CD8-positive, alpha-beta memory T cell (primary cell): ENCODE measurements at regions not wholly inside any gene's neighbourhood (a gene's known extent, or its start where the extent isn't known, plus 50 kb on each side); places are given as distances from the start of the nearest gene placed in this dataset.

Experiments
- CTCF ChIA-PET: fragments of 350-600 bp; sonication (Branson Sonifier 250); formaldehyde crosslinking; loops from one replicate; lab custom pipeline; 2021; ENCODE audit warnings: antibody characterized with exemption; lab: Charles Lee
- POLR2A ChIA-PET: fragments of 350-600 bp; sonication (Branson Sonifier 250); formaldehyde crosslinking; loops from one replicate; lab custom pipeline; 2021; ENCODE audit warnings: antibody characterized with exemption; lab: Charles Lee
- DNase-seq, 5 donors: peaks; one replicate each; pipeline versions ENCODE4 v3.0.0 to v3.0.0-alpha.2; 2020 to 2022; ENCODE audit warnings: mixed read lengths in 1 of 5
- H3K27ac ChIP-seq: one replicate; pipeline ENCODE4 v1.7.0; 2013; ENCODE audit warnings: low read depth, mild to moderate bottlenecking, low read length, moderate library complexity
- H3K27me3 ChIP-seq: 2 replicates; pipeline ENCODE4 v1.7.0; 2013; ENCODE audit warnings: low read length, mild to moderate bottlenecking; ENCODE audit not compliant: insufficient read depth, poor library complexity, severe bottlenecking
- H3K36me3 ChIP-seq: 2 replicates; pipeline ENCODE4 v1.7.0; 2013; ENCODE audit warnings: mild to moderate bottlenecking, low read length, moderate library complexity; ENCODE audit not compliant: insufficient read depth
- H3K4me1 ChIP-seq: 2 replicates; pipeline ENCODE4 v1.7.0; 2013; ENCODE audit warnings: mild to moderate bottlenecking, low read length, moderate library complexity; ENCODE audit not compliant: insufficient read depth
- H3K4me3 ChIP-seq: 2 replicates; pipeline ENCODE4 v1.7.0; 2013; ENCODE audit warnings: mild to moderate bottlenecking, low read length
- H3K9me3 ChIP-seq: 2 replicates; pipeline ENCODE4 v1.7.0; 2013; ENCODE audit warnings: mild to moderate bottlenecking, low read length
- H3K27ac Mint-ChIP-seq, 8 donors: one replicate each; pipeline ENCODE4 v1.8.0; 2020 to 2021; ENCODE audit warnings: mixed read lengths in 8 of 8, mild to moderate bottlenecking in 6 of 8, inconsistent platforms in 3 of 8, moderate library complexity in 3 of 8
- H3K27me3 Mint-ChIP-seq, 2 donors: one replicate each; pipeline ENCODE4 v1.8.0; 2020 to 2021; ENCODE audit warnings: mixed read lengths in 2 of 2, mild to moderate bottlenecking in 1 of 2, moderate library complexity in 1 of 2
- H3K36me3 Mint-ChIP-seq, 3 donors: one replicate each; pipeline ENCODE4 v1.8.0; 2020 to 2021; ENCODE audit warnings: mixed read lengths in 3 of 3, inconsistent platforms in 1 of 3, mild to moderate bottlenecking in 1 of 3
- H3K4me1 Mint-ChIP-seq, 3 donors: one replicate each; pipeline ENCODE4 v1.8.0; 2020 to 2021; ENCODE audit warnings: mixed read lengths in 3 of 3, inconsistent platforms in 1 of 3, mild to moderate bottlenecking in 1 of 3
- H3K4me3 Mint-ChIP-seq, 7 donors: one replicate each; pipeline ENCODE4 v1.8.0; 2020 to 2021; ENCODE audit warnings: mixed read lengths in 7 of 7, mild to moderate bottlenecking in 6 of 7, moderate library complexity in 4 of 7, inconsistent platforms in 2 of 7
- H3K9me3 Mint-ChIP-seq, 5 donors: one replicate each; pipeline ENCODE4 v1.8.0; 2020 to 2022; ENCODE audit warnings: mixed read lengths in 5 of 5, mild to moderate bottlenecking in 3 of 5, moderate library complexity in 2 of 5, inconsistent platforms in 1 of 5

DNA sequence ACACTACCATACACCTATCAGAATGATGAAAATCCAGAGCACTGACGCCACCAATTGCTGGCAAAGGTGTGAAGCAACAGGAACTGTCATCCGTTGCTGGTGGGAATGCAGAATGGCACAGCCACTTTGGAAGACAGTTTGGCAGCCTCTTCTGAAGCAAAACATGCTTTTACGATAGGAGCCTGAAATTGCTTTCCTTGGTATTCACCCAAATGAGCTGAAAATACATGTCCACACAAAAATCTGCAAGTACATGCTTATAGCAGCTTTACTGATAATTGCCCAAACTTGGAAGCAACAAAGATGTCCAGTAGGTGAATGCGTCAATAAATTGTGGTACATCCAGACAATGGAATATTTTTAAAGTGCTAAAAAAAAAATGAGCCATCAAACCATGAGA is 322.8 kb upstream of the FAT1 start:
- ChIA-PET POLR2A (no interaction called here), CTCF (no interaction called here)
- Histone ChIP-seq H3K9me3 (no peaks in the 10 kb centered on the region), H3K27me3 (no peaks in the 10 kb centered on the region), H3K4me1 (no peaks in the 10 kb centered on the region), H3K4me3 (no peak overlapping the region), H3K27ac (no peak overlapping the region), H3K36me3 (no peaks in the 10 kb centered on the region)
- no peaks in the 10 kb centered on the region for H3K4me1 Mint-ChIP-seq
- no peaks in the 10 kb centered on the region for H3K36me3 Mint-ChIP-seq
- no peak for DNase-seq
- H3K9me3 Mint-ChIP-seq, result peaks cover 0 to 15% (median 6%) of the 10 kb centered on the region in 5 donors
- H3K4me3 Mint-ChIP-seq, result no peak overlapping the region
- H3K27ac Mint-ChIP-seq, result no peak overlapping the region
- H3K27me3 Mint-ChIP-seq, result peaks cover 0 to 1% of the 10 kb centered on the region in 2 donors

DNA sequence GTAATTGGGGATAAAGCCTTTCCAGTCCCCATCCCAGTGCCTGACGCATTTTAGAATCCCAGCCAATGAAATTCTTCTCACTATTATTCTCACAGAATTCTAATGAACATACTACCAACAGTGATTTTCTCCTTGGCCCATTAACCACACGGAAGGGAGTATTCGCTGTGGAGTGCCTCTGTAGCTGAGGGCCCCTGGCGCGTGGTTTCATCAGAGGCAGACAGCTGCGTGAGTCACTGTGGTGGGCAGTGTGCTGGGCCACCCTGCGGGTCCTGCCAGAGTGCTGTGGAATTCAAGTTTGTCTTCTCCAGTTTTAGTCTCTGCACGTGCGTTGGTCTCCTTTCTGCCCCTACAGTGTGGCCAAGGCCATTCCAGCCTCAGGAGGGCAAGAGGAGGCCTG is 335.4 kb upstream of the FAT1 start:
- no peak overlapping the region for H3K4me3 ChIP-seq
- Mint-ChIP-seq H3K9me3 (peaks cover 2 to 11% (median 9%) of the 10 kb centered on the region in 5 donors), H3K4me1 (no peaks in the 10 kb centered on the region), H3K4me3 (no peak overlapping the region), H3K27me3 (no peaks in the 10 kb centered on the region), H3K27ac (no peak overlapping the region), H3K36me3 (no peaks in the 10 kb centered on the region)
- no peak overlapping the region for H3K27ac ChIP-seq
- no peaks in the 10 kb centered on the region for H3K27me3 ChIP-seq
- ChIA-PET CTCF (no interaction called here), POLR2A (no interaction called here)
- H3K36me3 ChIP-seq, result no peaks in the 10 kb centered on the region
- no peaks in the 10 kb centered on the region for H3K4me1 ChIP-seq
- DNase-seq, result no peak
- no peaks in the 10 kb centered on the region for H3K9me3 ChIP-seq

DNA sequence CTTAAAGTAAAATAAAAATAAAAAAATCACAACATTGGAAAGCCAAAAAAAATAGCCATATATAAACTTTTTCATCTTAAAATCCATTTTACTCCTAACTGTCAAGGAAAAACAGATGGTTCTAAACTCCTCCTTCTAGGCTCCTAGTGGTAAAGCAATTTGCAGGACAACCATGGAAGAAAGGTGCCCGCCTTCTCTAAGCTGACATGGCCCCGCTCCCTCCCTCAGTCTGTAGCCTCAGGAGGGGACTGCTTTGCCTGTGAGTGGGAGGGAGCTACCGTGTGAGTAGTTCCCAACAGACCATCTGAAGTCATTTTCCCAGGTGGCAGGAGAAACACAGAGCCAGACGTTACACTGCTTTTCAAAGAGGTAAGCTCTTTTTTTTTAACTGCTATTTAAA is 336.2 kb upstream of the FAT1 start:
- no peaks in the 10 kb centered on the region for H3K4me1 Mint-ChIP-seq
- ChIA-PET CTCF (no interaction called here), POLR2A (no interaction called here)
- DNase-seq, result no peak
- H3K27ac Mint-ChIP-seq, result no peak overlapping the region
- no peaks in the 10 kb centered on the region for H3K36me3 ChIP-seq
- no peak overlapping the region for H3K4me3 Mint-ChIP-seq
- no peak overlapping the region for H3K4me3 ChIP-seq
- H3K27me3 Mint-ChIP-seq, result no peaks in the 10 kb centered on the region
- no peaks in the 10 kb centered on the region for H3K4me1 ChIP-seq
- H3K27me3 ChIP-seq, result no peaks in the 10 kb centered on the region
- no peaks in the 10 kb centered on the region for H3K36me3 Mint-ChIP-seq
- H3K27ac ChIP-seq, result no peak overlapping the region
- H3K9me3 ChIP-seq, result no peaks in the 10 kb centered on the region
- H3K9me3 Mint-ChIP-seq, result peaks cover 2 to 11% (median 9%) of the 10 kb centered on the region in 5 donors

DNA sequence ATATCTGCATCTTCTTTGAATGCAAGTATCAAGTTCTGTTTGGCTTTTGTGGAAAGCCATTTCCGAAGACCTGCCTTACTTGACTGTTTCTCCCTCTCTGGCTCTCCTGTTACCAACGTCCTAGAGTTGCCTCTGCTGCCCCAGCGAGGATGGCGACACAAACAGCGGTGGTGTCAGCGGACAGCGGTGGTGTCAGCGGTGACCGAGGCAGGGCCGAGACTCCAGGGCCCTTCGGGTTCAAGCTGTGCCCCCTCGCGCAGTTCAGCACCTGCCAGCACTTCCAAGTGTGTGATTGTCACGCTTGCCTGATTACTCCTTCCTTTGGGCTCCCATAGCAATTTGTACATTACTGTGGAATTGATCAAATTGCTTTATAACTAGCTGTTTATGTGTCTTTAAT is 336.9 kb upstream of the FAT1 start:
- H3K36me3 Mint-ChIP-seq, result no peaks in the 10 kb centered on the region
- H3K27ac Mint-ChIP-seq, result no peak overlapping the region
- no peaks in the 10 kb centered on the region for H3K4me1 Mint-ChIP-seq
- H3K9me3 ChIP-seq, result no peaks in the 10 kb centered on the region
- H3K4me3 Mint-ChIP-seq, result no peak overlapping the region
- H3K27ac ChIP-seq, result no peak overlapping the region
- DNase-seq, result no peak
- POLR2A ChIA-PET, result no interaction called here
- peaks cover 2 to 11% (median 9%) of the 10 kb centered on the region in 5 donors for H3K9me3 Mint-ChIP-seq
- no peak overlapping the region for H3K4me3 ChIP-seq
- CTCF ChIA-PET, result no interaction called here
- no peaks in the 10 kb centered on the region for H3K27me3 ChIP-seq
- no peaks in the 10 kb centered on the region for H3K36me3 ChIP-seq
- no peaks in the 10 kb centered on the region for H3K4me1 ChIP-seq
- no peaks in the 10 kb centered on the region for H3K27me3 Mint-ChIP-seq

DNA sequence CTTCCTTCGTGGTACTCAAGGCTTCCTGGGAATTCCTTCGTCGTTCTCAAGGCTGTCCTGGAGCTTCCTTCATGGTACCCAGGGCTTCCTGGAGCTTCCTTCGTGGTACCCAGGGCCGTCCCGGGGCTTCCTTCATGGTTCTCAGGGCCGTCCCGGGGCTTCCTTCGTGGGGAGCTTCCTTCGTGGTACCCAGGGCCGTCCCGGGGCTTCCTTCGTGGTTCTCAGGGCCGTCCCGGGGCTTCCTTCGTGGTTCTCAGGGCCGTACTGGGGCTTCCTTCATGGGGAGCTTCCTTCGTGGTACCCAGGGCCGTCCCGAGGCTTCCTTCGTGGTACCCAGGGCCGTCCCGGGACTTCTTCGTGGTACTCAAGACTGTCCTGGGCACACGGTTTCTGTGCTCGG is 339.6 kb upstream of the FAT1 start:
- Mint-ChIP-seq H3K4me3 (no peak overlapping the region), H3K27ac (no peak overlapping the region), H3K9me3 (peaks cover 2 to 8% (median 7%) of the 10 kb centered on the region in 5 donors), H3K36me3 (no peaks in the 10 kb centered on the region), H3K27me3 (no peaks in the 10 kb centered on the region), H3K4me1 (no peaks in the 10 kb centered on the region)
- DNase-seq, result no peak
- H3K36me3 ChIP-seq, result no peaks in the 10 kb centered on the region
- POLR2A ChIA-PET, result no interaction called here
- CTCF ChIA-PET, result no interaction called here
- H3K27me3 ChIP-seq, result no peaks in the 10 kb centered on the region
- no peaks in the 10 kb centered on the region for H3K9me3 ChIP-seq
- no peaks in the 10 kb centered on the region for H3K4me1 ChIP-seq
- no peak overlapping the region for H3K27ac ChIP-seq
- no peak overlapping the region for H3K4me3 ChIP-seq

DNA sequence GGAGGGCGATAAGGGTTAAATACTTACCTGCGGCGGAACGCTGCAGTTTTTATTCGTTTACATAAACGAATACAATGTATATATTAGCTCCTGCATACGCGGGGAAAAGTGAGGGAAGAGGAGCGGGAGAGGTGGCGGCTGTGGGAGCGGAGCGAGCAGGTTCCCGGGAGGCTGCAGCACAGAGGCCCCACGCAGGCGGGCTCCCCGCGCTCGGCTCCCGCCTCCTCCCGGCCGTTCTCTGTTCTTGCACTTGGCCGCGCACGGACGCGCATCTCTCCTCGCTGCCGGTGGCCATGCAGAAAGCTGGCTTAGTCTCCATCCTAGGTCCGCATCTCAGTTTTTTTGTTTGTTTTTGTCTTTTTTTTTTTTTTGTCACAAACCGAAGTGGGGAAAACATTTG is 340.4 kb upstream of the FAT1 start:
- Mint-ChIP-seq H3K4me1 (no peaks in the 10 kb centered on the region), H3K9me3 (peaks cover 1 to 11% (median 6%) of the 10 kb centered on the region in 5 donors), H3K27ac (no peak overlapping the region), H3K27me3 (no peaks in the 10 kb centered on the region), H3K4me3 (no peak overlapping the region), H3K36me3 (no peaks in the 10 kb centered on the region)
- ChIA-PET POLR2A (no interaction called here), CTCF (no interaction called here)
- Histone ChIP-seq H3K4me1 (no peaks in the 10 kb centered on the region), H3K27ac (no peak overlapping the region), H3K4me3 (no peak overlapping the region), H3K27me3 (no peaks in the 10 kb centered on the region), H3K9me3 (no peaks in the 10 kb centered on the region), H3K36me3 (no peaks in the 10 kb centered on the region)
- no peak for DNase-seq

DNA sequence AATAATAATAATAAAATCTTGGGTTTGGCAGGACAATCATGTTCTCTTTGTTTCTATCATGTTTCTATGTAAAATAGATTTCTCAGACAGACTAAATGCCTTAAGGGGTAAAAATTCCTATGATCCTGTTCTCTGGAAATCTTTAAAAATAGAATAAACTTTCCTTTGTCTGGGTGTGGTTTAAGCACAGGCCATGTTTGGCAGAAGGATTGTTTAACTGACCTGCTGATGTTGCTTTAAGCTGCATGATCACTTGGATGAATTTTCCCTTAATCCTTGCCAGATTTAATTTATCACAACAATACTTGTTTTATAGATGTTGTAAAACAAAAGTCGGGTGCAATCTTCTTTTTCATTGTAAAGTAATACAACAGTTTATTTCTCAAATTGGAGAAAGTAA is 341.7 kb upstream of the FAT1 start:
- Mint-ChIP-seq H3K9me3 (peaks cover 3 to 13% (median 7%) of the 10 kb centered on the region in 5 donors), H3K4me1 (no peaks in the 10 kb centered on the region), H3K36me3 (no peaks in the 10 kb centered on the region), H3K27me3 (no peaks in the 10 kb centered on the region), H3K4me3 (no peak overlapping the region), H3K27ac (no peak overlapping the region)
- CTCF ChIA-PET, result no interaction called here
- DNase-seq, result no peak
- Histone ChIP-seq H3K9me3 (no peaks in the 10 kb centered on the region), H3K4me3 (no peak overlapping the region), H3K27me3 (no peaks in the 10 kb centered on the region), H3K36me3 (no peaks in the 10 kb centered on the region), H3K4me1 (no peaks in the 10 kb centered on the region), H3K27ac (no peak overlapping the region)
- POLR2A ChIA-PET, result no interaction called here

DNA sequence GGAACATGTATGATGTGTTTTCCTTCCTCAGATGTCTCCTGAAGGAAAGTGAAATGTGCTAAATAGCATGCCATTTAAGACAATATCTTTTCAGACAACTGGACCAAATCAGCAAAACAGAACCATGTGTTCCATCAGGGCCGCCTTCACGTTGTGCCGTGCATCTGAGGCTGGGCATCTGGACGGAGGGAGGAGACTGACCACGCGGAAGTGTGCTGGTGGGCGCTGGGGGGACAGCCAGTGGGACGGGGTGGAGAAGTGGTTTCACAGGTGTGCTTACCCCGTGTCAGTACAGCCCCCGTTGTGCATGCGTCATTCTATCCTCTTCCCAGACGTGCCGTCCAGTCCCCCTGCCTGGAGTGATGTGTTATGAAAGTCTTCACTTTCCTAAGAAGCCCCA is 342.1 kb upstream of the FAT1 start:
- no peaks in the 10 kb centered on the region for H3K27me3 Mint-ChIP-seq
- H3K4me1 ChIP-seq, result no peaks in the 10 kb centered on the region
- no peak for DNase-seq
- H3K4me1 Mint-ChIP-seq, result no peaks in the 10 kb centered on the region
- H3K4me3 Mint-ChIP-seq, result no peak overlapping the region
- no peak overlapping the region for H3K27ac Mint-ChIP-seq
- H3K27me3 ChIP-seq, result no peaks in the 10 kb centered on the region
- no peaks in the 10 kb centered on the region for H3K36me3 Mint-ChIP-seq
- no peaks in the 10 kb centered on the region for H3K36me3 ChIP-seq
- ChIA-PET POLR2A (no interaction called here), CTCF (no interaction called here)
- H3K9me3 Mint-ChIP-seq, result peaks cover 3 to 13% (median 5%) of the 10 kb centered on the region in 5 donors
- no peak overlapping the region for H3K4me3 ChIP-seq
- H3K9me3 ChIP-seq, result no peaks in the 10 kb centered on the region
- no peak overlapping the region for H3K27ac ChIP-seq

DNA sequence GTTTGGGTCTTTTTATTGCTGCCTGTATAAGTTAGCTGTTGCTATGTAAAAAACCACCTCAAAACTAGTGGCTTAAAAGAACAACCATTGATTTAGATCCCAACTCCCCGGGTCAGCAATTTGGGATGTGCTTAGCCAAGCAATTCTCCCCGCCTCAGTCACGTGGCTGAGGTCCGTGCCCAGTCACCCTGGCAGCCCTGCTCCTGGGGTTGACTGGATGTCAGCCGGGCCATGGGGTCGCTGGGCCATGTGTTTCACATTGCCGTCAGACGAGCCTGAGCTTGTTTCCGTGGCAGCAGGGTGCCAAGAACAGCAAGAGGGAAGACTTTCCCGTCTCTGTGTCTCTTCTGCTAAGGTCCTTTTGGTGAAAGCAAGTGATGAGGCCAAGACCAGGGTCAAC is 345.7 kb upstream of the FAT1 start:
- Mint-ChIP-seq H3K4me3 (no peak overlapping the region), H3K9me3 (peaks cover 2 to 12% (median 5%) of the 10 kb centered on the region in 5 donors), H3K4me1 (no peaks in the 10 kb centered on the region), H3K36me3 (peaks cover 0 to 4% (median 0%) of the 10 kb centered on the region in 3 donors), H3K27me3 (no peaks in the 10 kb centered on the region), H3K27ac (no peak overlapping the region)
- ChIA-PET CTCF (no interaction called here), POLR2A (no interaction called here)
- no peak overlapping the region for H3K4me3 ChIP-seq
- no peaks in the 10 kb centered on the region for H3K9me3 ChIP-seq
- no peak overlapping the region for H3K27ac ChIP-seq
- no peaks in the 10 kb centered on the region for H3K36me3 ChIP-seq
- no peak for DNase-seq
- no peaks in the 10 kb centered on the region for H3K27me3 ChIP-seq
- no peaks in the 10 kb centered on the region for H3K4me1 ChIP-seq
